ENCODE measurements at regions not wholly inside any gene's neighbourhood (a gene's known extent, or its start where the extent isn't known, plus 50 kb on each side); places are given as distances from the start of the nearest gene placed in this dataset.
"Not testable (repeated sequence)": the region's sequence is repeated elsewhere in the genome, so short reads cannot be mapped to it uniquely, and the experiment has no call there.

- H2AFZ ChIP-seq (ENCODE audit: low read depth, low read length); H3K79me2 ChIP-seq (ENCODE audit: control insufficient read depth, insufficient read depth, low read length); ATAC-seq; H3K9ac ChIP-seq (ENCODE audit: insufficient read depth in 1 of 2, low read depth in 2 of 2, low read length in 2 of 2); FAIRE-seq; H3K4me2 ChIP-seq (ENCODE audit: insufficient read depth, low read length); H3K9me1 ChIP-seq (ENCODE audit: control insufficient read depth, insufficient read depth, low read length); H3K4me3 ChIP-seq; H3K36me3 ChIP-seq (ENCODE audit: control insufficient read depth, insufficient read depth, low read length); intact Hi-C loops (cut with micrococcal nuclease); H3K27ac ChIP-seq (ENCODE audit: extremely low read depth, low read depth, low read length); H4K20me1 ChIP-seq (replicated peaks; ENCODE audit: control insufficient read depth, insufficient read depth, low read length); CTCF ChIA-PET (ENCODE audit: low intra/inter-chr PET ratio); in situ Hi-C loops (cut with MboI); H3K9me3 ChIP-seq (replicated peaks; ENCODE audit: control insufficient read depth, insufficient read depth, low read depth, low read length); BruUV-seq (replicated peaks); DNase-seq (ENCODE audit: extremely low read depth in 1 of 4, low spot score in 3 of 4); POLR2A ChIA-PET: not testable (repeated sequence)
- peaks cover under 1 to 17% of the 10 kb centered on the region in 2 experiments; a peak in 3 of 5 replicates for H3K27me3 ChIP-seq (ENCODE audit: control insufficient read depth in 2 of 2, insufficient read depth in 2 of 2, low read length in 2 of 2)
- WGBS (ENCODE audit: insufficient coverage, low coverage, missing lambda C conversion rate) = 51% methylated on average over 15 of the region's 25 CpGs
- peaks cover 0 to 20% of the 10 kb centered on the region in 2 experiments; a peak in 2 of 5 replicates for H3K4me1 ChIP-seq (replicated peaks in 1 of 2; ENCODE audit: control insufficient read depth in 2 of 2, insufficient read depth in 2 of 2, low read length in 2 of 2)
Measured at GRCh38 chr16:29133681-29134430, 149.0 kb downstream of the LAT start.

- BruUV-seq (replicated peaks); in situ Hi-C loops (cut with MboI); H3K9ac ChIP-seq (ENCODE audit: insufficient read depth in 1 of 2, low read depth in 2 of 2, low read length in 2 of 2); H3K36me3 ChIP-seq (ENCODE audit: control insufficient read depth, insufficient read depth, low read length); H3K27ac ChIP-seq (ENCODE audit: extremely low read depth, low read depth, low read length); CTCF ChIA-PET (ENCODE audit: low intra/inter-chr PET ratio); H3K4me2 ChIP-seq (ENCODE audit: insufficient read depth, low read length); POLR2A ChIA-PET; H2AFZ ChIP-seq (ENCODE audit: low read depth, low read length); H3K4me3 ChIP-seq; H4K20me1 ChIP-seq (replicated peaks; ENCODE audit: control insufficient read depth, insufficient read depth, low read length); H3K9me3 ChIP-seq (replicated peaks; ENCODE audit: control insufficient read depth, insufficient read depth, low read depth, low read length); FAIRE-seq; H3K79me2 ChIP-seq (ENCODE audit: control insufficient read depth, insufficient read depth, low read length); H3K9me1 ChIP-seq (ENCODE audit: control insufficient read depth, insufficient read depth, low read length); DNase-seq (ENCODE audit: extremely low read depth in 1 of 4, low spot score in 3 of 4); intact Hi-C loops (cut with micrococcal nuclease): not testable (repeated sequence)
- 20% methylated on average over 4 of the region's 19 CpGs for WGBS (ENCODE audit: insufficient coverage, low coverage, missing lambda C conversion rate)
- Histone ChIP-seq H3K4me1 (replicated peaks in 1 of 2; ENCODE audit: control insufficient read depth in 2 of 2, insufficient read depth in 2 of 2, low read length in 2 of 2) (peaks cover 0 to 19% of the 10 kb centered on the region in 2 experiments; a peak in 2 of 5 replicates), H3K27me3 (ENCODE audit: control insufficient read depth in 2 of 2, insufficient read depth in 2 of 2, low read length in 2 of 2) (peaks cover 2 to 17% of the 10 kb centered on the region in 2 experiments; a peak in 2 of 5 replicates)
- ATAC-seq = peak; percentile 18; the same call in 2 of the 3 replicates
Measured at GRCh38 chr16:29132869-29133268, 148.0 kb downstream of the LAT start.

Measured in K562 (cell line).